MG63 (cell line): ENCODE measurements at regions not wholly inside any gene's neighbourhood (a gene's known extent, or its start where the extent isn't known, plus 50 kb on each side); places are given as distances from the start of the nearest gene placed in this dataset.

Experiments
- DNase-seq: peaks from one replicate; pipeline ENCODE4 v3.0.0-alpha.2; 2020
- H3K27me3 ChIP-seq: fragments of 250-450 bp; sonication (Bioruptor Pico); 2 replicates; pipeline ENCODE4 v1.5.1; 2020; ENCODE audit warnings: mild to moderate bottlenecking, moderate library complexity
- H3K36me3 ChIP-seq: fragments of 250-450 bp; sonication (Bioruptor Pico); 2 replicates; pipeline ENCODE4 v1.5.1; 2020; ENCODE audit warnings: mild to moderate bottlenecking, moderate library complexity
- H3K4me3 ChIP-seq: fragments of 250-450 bp; sonication (Bioruptor Pico); 2 replicates; pipeline ENCODE4 v1.5.1; 2020; ENCODE audit warnings: mild to moderate bottlenecking, moderate library complexity
- H3K9me3 ChIP-seq: fragments of 250-450 bp; sonication (Bioruptor Pico); 2 replicates; pipeline ENCODE4 v1.5.1; 2020; ENCODE audit warnings: mild to moderate bottlenecking, moderate library complexity

DNA sequence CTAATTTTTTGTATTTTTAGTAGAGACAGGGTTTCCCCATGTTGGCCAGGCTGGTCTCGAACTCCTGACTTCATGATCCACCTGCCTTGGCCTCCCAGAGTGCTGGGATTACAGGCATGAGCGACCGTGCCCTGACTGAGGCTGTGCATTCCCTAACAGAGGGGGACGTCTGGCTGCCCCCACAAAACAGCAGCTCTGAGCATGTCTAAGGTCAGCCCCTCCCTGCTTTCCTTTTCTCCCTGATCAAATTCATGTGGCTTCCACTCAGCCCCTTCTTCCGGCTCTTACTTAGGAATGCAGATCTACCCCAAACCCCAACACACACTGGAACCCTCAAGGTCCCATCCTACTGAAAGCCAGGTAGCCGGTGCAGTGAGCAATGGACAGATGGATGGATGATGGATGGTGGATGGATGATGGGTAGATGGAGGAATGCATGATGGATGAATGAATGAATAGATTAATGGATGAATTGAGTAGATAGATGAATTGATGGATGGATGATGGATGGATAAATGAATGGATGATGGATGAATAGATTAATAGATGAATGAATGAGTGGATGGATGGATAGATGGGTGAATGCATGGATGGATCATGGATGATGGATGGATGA, 91.5 kb upstream of the BHLHE23 start:
- peaks cover 47% of the 10 kb centered on the region for H3K27me3 ChIP-seq
- no peaks in the 10 kb centered on the region for H3K9me3 ChIP-seq
- H3K4me3 ChIP-seq = no peak overlapping the region
- H3K36me3 ChIP-seq = no peaks in the 10 kb centered on the region
- DNase-seq = no peak

DNA sequence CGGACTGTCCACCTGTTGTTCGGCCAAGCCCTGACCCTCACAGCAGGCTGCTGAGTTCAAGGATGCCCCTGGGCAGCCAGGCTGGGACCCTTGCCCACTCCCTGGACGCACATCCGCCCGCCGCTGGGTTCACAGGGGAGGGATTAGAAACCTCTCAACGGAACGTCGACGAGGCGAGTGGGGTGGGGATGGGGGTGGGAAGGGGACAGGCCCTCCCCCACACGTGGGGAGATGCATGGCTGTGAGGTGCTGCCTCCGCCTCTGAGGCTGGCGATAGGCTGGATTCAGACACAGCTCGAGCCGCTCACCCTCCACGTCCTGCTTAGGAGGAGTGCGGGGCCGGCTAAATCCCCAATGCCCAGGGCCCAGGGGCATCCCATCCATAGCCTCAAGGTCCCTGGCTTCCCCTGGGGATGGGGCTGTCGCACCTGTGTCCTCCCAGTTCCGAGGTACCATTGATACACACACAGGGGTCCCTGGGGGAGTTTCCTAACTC, 90.6 kb upstream of the BHLHE23 start:
- DNase-seq = no peak
- Histone ChIP-seq H3K36me3 (no peaks in the 10 kb centered on the region), H3K4me3 (no peak overlapping the region), H3K27me3 (peaks cover 52% of the 10 kb centered on the region), H3K9me3 (no peaks in the 10 kb centered on the region)

- DNase-seq = no peak
- Histone ChIP-seq H3K36me3 (no peaks in the 10 kb centered on the region), H3K27me3 (peaks cover 52% of the 10 kb centered on the region), H3K9me3 (no peaks in the 10 kb centered on the region), H3K4me3 (no peak overlapping the region)
Measured at GRCh38 chr20:63096681-63097335, 90.0 kb upstream of the BHLHE23 start.

- DNase-seq = no peak
- Histone ChIP-seq H3K4me3 (no peak overlapping the region), H3K36me3 (no peaks in the 10 kb centered on the region), H3K9me3 (no peaks in the 10 kb centered on the region), H3K27me3 (peaks cover 54% of the 10 kb centered on the region)
Measured at GRCh38 chr20:63095718-63096654, 89.2 kb upstream of the BHLHE23 start.

DNA sequence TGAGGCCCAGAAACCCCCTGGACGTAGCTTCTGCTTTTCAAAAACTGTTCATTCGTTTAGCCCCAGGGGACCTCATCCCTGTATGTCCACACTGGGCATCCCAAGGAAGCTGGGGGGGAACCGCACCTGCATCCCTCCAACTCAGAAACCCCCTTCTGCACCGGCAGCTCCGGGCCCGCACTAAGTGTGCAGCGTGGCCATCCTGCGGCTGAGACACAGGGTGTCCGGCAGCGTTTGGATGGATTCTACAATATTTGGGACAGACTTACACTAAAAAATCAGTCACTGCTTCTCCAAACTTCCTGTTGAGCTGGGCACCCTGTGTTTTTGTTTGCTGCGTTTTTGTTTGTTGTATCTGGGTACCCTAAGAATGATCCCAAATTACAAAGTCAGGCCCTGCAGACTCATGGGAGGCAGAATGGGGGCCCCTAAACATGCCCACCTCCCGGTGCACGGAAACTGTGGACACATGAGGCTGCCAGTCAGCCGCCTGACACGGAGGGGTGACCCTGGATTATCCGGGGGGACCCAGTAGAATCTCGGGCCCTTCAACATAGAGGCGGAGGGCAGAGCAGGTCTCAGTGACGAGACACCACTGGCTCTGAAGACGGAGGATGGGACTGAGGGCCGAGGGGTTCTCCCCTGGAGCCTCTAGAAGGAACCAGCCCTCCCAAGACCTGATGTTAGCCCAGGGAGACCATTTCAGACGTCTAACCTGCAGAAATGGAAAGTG, 88.2 kb upstream of the BHLHE23 start:
- Histone ChIP-seq H3K9me3 (no peaks in the 10 kb centered on the region), H3K4me3 (no peak overlapping the region), H3K36me3 (no peaks in the 10 kb centered on the region), H3K27me3 (peaks cover 53% of the 10 kb centered on the region)
- DNase-seq = no peak

GRCh38 chr20:63093966-63094766, 87.4 kb upstream of the BHLHE23 start:
- H3K27me3 ChIP-seq = peaks cover 52% of the 10 kb centered on the region
- no peak overlapping the region for H3K4me3 ChIP-seq
- H3K36me3 ChIP-seq = no peaks in the 10 kb centered on the region
- DNase-seq = no peak
- H3K9me3 ChIP-seq = no peaks in the 10 kb centered on the region

DNA sequence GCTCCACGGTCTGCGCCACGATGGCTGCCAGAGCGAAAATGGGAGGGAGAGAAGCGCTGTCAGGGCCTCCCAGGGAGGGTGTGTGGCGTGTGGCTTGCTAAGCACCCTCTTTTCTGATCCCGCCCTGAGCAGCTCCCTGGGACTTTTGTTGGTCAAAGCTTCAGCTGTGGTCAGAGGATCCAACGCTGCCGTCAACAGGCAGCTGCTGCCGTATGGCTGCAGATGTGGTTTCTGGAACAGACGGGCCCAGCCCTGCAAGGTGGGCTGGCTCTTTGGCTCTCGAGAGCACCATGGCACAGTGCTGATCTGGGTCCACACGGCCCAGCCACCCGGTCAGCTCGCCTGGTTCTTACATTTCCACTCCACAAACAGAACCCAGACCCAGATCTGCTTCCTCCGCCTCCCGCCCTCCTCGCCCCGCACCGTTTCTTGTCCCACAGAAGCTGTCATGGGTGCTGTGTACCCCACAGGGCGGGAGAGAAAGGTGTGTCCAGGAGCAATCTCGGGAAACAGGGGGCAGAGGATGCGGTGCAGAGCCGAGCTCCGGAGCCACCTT, 86.0 kb upstream of the BHLHE23 start:
- DNase-seq = no peak
- no peaks in the 10 kb centered on the region for H3K9me3 ChIP-seq

GRCh38 chr20:63091901-63092659, 85.3 kb upstream of the BHLHE23 start:
- Histone ChIP-seq H3K27me3 (peaks cover 64% of the 10 kb centered on the region), H3K36me3 (no peaks in the 10 kb centered on the region), H3K4me3 (no peak overlapping the region), H3K9me3 (no peaks in the 10 kb centered on the region)
- no peak for DNase-seq

More for the DNA sequence above, 86.0 kb upstream of the BHLHE23 start:
- H3K4me3 ChIP-seq = no peak overlapping the region
- peaks cover 60% of the 10 kb centered on the region for H3K27me3 ChIP-seq
- H3K36me3 ChIP-seq = no peaks in the 10 kb centered on the region

- Histone ChIP-seq H3K9me3 (no peaks in the 10 kb centered on the region), H3K27me3 (peaks cover 74% of the 10 kb centered on the region), H3K4me3 (no peak overlapping the region), H3K36me3 (no peaks in the 10 kb centered on the region)
- no peak for DNase-seq
Measured at GRCh38 chr20:63090682-63091571, 84.2 kb upstream of the BHLHE23 start.

DNA sequence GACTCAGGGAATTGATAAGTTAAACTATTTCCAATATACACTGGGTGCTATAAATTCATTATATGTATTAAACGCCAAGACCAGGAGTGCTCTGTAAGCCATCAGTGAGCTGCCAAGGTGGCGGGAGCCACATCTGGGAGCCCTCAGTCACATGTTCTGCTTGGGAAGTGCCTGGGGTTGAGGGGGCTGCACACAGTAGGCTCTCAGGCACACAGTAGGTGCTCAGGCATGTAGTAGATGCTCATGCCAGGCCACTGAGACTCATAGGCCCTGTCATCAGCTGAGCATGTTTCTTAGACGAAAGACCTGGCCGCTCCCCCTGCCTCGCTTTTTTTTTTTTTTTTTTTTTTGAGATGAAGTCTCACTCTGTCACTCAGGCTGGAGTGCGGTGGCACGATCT, 83.3 kb upstream of the BHLHE23 start:
- no peaks in the 10 kb centered on the region for H3K9me3 ChIP-seq
- peaks cover 78% of the 10 kb centered on the region for H3K27me3 ChIP-seq
- no peaks in the 10 kb centered on the region for H3K36me3 ChIP-seq
- no peak overlapping the region for H3K4me3 ChIP-seq
- no peak for DNase-seq

DNA sequence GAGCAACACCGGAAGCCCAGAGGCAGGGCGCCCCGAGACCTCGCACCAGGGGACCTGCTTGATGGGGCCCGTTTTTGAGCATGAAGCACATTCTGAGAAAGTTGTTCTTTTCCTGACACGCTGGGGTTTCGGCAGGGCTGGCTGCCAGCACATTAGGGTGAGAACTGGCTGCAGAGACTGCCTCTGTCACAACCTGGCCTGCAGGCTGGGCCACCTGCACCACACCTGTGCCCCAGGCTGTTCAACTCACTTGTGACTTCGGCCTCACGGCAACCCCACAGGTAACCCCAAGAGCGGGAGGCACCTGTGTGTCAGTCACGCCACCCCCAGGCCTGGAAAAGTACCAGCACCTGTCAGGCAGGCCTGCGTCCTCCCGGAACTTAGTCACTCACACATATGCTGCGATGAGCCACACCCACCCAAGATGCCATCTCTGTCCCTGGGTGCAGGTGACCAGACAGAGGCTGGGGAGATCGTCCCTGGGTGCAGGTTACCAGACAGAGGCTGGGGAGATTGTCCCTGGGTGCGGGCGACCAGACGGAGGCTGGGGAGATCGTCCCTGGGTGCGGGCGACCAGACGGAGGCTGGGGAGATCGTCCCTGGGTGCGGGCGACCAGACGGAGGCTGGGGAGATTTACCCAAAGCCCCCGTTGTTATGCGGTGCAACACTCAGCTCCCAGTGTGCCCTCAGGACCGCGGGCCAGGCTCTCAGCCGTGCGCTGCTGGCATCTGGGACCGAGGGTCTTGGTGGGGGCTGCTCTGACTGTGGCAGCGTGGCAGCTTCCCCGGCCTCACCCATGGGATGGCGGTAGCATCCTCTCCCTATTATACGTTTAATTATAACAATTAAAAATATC, 82.5 kb upstream of the BHLHE23 start:
- no peak overlapping the region for H3K4me3 ChIP-seq
- no peak for DNase-seq
- H3K9me3 ChIP-seq = no peaks in the 10 kb centered on the region
- peaks cover 79% of the 10 kb centered on the region for H3K27me3 ChIP-seq
- H3K36me3 ChIP-seq = no peaks in the 10 kb centered on the region

GRCh38 chr20:63087872-63088680, 81.3 kb upstream of the BHLHE23 start:
- Histone ChIP-seq H3K27me3 (peaks cover 77% of the 10 kb centered on the region), H3K36me3 (no peaks in the 10 kb centered on the region), H3K4me3 (no peak overlapping the region), H3K9me3 (no peaks in the 10 kb centered on the region)
- DNase-seq = no peak
